NT2/D1 (cell line): ENCODE measurements at regions not wholly inside any gene's neighbourhood (a gene's known extent, or its start where the extent isn't known, plus 50 kb on each side); places are given as distances from the start of the nearest gene placed in this dataset.

Experiments
- SUZ12 ChIP-seq: IDR thresholded peaks from 2 replicates; pipeline ENCODE4 v1.6.1; 2011; ENCODE audit not compliant: insufficient read length, insufficient read depth; ENCODE audit errors: extremely low read depth
- YY1 ChIP-seq: IDR thresholded peaks from 2 replicates; pipeline ENCODE4 v1.6.1; 2011; ENCODE audit not compliant: insufficient read length, insufficient read depth
- ZNF274 ChIP-seq: IDR thresholded peaks from 2 replicates; pipeline ENCODE4 v1.6.1; 2011; ENCODE audit warnings: mild to moderate bottlenecking, low read depth, low read length

GRCh38 chr1:18043871-18044270, 63.7 kb upstream of the IGSF21 start:
- TF ChIP-seq YY1 (no peak), ZNF274 (no peak), SUZ12 (no peak)
